DND-41 (cell line): ENCODE measurements at regions not wholly inside any gene's neighbourhood (a gene's known extent, or its start where the extent isn't known, plus 50 kb on each side); places are given as distances from the start of the nearest gene placed in this dataset.

Experiments
- EZH2 ChIP-seq: IDR thresholded peaks from 3 replicates; pipeline ENCODE4 v1.6.1; 2012; ENCODE audit warnings: borderline replicate concordance, low read depth, mild to moderate bottlenecking, moderate library complexity, low read length, inconsistent platforms; ENCODE audit not compliant: severe bottlenecking
- TF ChIP-seq, protein P1 (sequence below): IDR thresholded peaks from 2 replicates; pipeline ENCODE4 v1.5.1; 2012; ENCODE audit warnings: borderline replicate concordance, low read length, moderate library complexity, mild to moderate bottlenecking; ENCODE audit not compliant: poor library complexity, severe bottlenecking; ENCODE audit errors: extremely low read depth

GRCh38 chr18:33838054-33838453 lies 260.0 kb downstream of the ASXL3 start:
- TF ChIP-seq, protein P1, sequence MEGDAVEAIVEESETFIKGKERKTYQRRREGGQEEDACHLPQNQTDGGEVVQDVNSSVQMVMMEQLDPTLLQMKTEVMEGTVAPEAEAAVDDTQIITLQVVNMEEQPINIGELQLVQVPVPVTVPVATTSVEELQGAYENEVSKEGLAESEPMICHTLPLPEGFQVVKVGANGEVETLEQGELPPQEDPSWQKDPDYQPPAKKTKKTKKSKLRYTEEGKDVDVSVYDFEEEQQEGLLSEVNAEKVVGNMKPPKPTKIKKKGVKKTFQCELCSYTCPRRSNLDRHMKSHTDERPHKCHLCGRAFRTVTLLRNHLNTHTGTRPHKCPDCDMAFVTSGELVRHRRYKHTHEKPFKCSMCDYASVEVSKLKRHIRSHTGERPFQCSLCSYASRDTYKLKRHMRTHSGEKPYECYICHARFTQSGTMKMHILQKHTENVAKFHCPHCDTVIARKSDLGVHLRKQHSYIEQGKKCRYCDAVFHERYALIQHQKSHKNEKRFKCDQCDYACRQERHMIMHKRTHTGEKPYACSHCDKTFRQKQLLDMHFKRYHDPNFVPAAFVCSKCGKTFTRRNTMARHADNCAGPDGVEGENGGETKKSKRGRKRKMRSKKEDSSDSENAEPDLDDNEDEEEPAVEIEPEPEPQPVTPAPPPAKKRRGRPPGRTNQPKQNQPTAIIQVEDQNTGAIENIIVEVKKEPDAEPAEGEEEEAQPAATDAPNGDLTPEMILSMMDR, result no peak
- TF ChIP-seq EZH2, result no peak
